PC-9 (cell line): ENCODE measurements at regions not wholly inside any gene's neighbourhood (a gene's known extent, or its start where the extent isn't known, plus 50 kb on each side); places are given as distances from the start of the nearest gene placed in this dataset.

ENCODE experiments used
- EZH2 ChIP-seq: fragments of 200-600 bp; sonication (generic); IDR thresholded peaks from 2 replicates; pipeline ENCODE4 v1.8.0; 2017; ENCODE audit warnings: antibody characterized with exemption, low read depth
- TF ChIP-seq, protein P1 (sequence below): fragments of 200-600 bp; sonication (generic); conservative IDR thresholded peaks from 2 replicates; pipeline ENCODE4 v1.6.1; 2017; ENCODE audit warnings: mixed run types, antibody characterized with exemption, mild to moderate bottlenecking, moderate library complexity

DNA sequence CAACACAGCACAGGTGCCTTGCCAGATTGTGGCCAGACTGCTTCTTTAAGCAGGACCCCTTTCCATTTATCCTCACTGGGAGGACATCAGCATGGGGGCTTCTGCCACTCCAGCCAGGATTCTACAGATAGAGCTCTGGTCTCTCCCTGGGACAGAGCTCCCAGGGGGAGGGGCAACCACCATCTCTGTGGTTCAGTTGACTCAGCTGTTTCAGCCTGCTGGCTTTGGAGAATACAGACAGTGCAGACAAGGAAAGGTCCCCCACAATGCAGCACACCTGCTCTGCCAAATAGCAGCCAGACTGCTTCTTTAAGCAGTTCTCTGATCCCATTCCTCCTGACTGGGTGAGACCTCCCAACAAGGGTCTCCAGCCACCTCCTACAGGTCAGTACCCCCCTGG, 132.8 kb downstream of the OR2K2 start:
- TF ChIP-seq, protein P1, sequence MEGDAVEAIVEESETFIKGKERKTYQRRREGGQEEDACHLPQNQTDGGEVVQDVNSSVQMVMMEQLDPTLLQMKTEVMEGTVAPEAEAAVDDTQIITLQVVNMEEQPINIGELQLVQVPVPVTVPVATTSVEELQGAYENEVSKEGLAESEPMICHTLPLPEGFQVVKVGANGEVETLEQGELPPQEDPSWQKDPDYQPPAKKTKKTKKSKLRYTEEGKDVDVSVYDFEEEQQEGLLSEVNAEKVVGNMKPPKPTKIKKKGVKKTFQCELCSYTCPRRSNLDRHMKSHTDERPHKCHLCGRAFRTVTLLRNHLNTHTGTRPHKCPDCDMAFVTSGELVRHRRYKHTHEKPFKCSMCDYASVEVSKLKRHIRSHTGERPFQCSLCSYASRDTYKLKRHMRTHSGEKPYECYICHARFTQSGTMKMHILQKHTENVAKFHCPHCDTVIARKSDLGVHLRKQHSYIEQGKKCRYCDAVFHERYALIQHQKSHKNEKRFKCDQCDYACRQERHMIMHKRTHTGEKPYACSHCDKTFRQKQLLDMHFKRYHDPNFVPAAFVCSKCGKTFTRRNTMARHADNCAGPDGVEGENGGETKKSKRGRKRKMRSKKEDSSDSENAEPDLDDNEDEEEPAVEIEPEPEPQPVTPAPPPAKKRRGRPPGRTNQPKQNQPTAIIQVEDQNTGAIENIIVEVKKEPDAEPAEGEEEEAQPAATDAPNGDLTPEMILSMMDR = no peak
- no peak for TF ChIP-seq EZH2
